HCT116 (cell line): ENCODE measurements at regions not wholly inside any gene's neighbourhood (a gene's known extent, or its start where the extent isn't known, plus 50 kb on each side); places are given as distances from the start of the nearest gene placed in this dataset.

ENCODE experiments used
- ATAC-seq: fragments of 200-7000 bp; cut with Tn5 transposase; 2 replicates; pipeline ENCODE4 v1.9.1; 2020; ENCODE audit warnings: mild to moderate bottlenecking, moderate library complexity
- BruUV-seq: library from RNA; stranded (reverse); fragments of 400-500 nt; replicated peaks from 2 replicates; lab custom pipeline; 2021; lab: Mats Ljungman, UMichigan
- CTCF ChIA-PET: fragments of 300-600 bp; sonication (Branson Sonifier 250); formaldehyde crosslinking; loops from one replicate; lab custom pipeline; 2021; ENCODE audit warnings: antibody characterized with exemption; lab: Charles Lee
- POLR2A ChIA-PET: fragments of 300-600, 350-600 bp; sonication (Branson Sonifier 250); formaldehyde crosslinking; loops from one replicate; lab custom pipeline; 2021; ENCODE audit warnings: antibody characterized with exemption; lab: Charles Lee
- RAD21 ChIA-PET, 2 experiments: fragments of 300-600 bp; sonication (Branson Sonifier 250); formaldehyde crosslinking; loops; one replicate each; lab custom pipeline; 2023; ENCODE audit warnings: low total read pairs in 2 of 2; ENCODE audit not compliant: uncharacterized antibody in 2 of 2, unreplicated experiment in 2 of 2, low non-redundant PET in 1 of 2; lab: Charles Lee
- DNase-seq: peaks from one replicate; pipeline ENCODE4 v3.0.0-alpha.2; 2010; ENCODE audit warnings: low read depth, low spot score
- H2AFZ ChIP-seq: fragments of 200-600 bp; shearing (Covaris generic), sonication (generic); 2 replicates; pipeline ENCODE4 v1.6.1; 2017; ENCODE audit warnings: low read depth, mixed run types, mixed read lengths, antibody characterized with exemption, low read length; ENCODE audit not compliant: poor library complexity, severe bottlenecking
- H3K27ac ChIP-seq: 2 replicates; pipeline ENCODE4 v1.5.1; 2012; ENCODE audit warnings: low read depth, low read length
- H3K27me3 ChIP-seq: fragments of 200-600 bp; sonication (generic); 2 replicates; pipeline ENCODE4 v1.6.1; 2016; ENCODE audit warnings: mixed run types, low read length, mixed read lengths; ENCODE audit not compliant: insufficient read depth
- H3K36me3 ChIP-seq, 2 experiments: fragments of 200-500 bp in 1 of 2; fragments of 200-600 bp in 1 of 2; sonication (Bioruptor generic) in 1 of 2; sonication (generic) in 1 of 2; 2 replicates each; pipeline versions ENCODE4 v1.5.1 to v1.6.1; 2014 to 2016; ENCODE audit warnings: low read length in 2 of 2, inconsistent platforms in 1 of 2, mixed read lengths in 1 of 2, mixed run types in 1 of 2; ENCODE audit not compliant: insufficient read depth in 2 of 2, control insufficient read depth in 1 of 2
- H3K4me1 ChIP-seq, 2 experiments: fragments of 200-600 bp in 1 of 2; sonication (generic) in 1 of 2; 2 replicates each; pipeline versions ENCODE4 v1.5.1 to v1.6.1; 2012 to 2017; ENCODE audit warnings: low read length in 2 of 2, inconsistent platforms in 1 of 2, mild to moderate bottlenecking in 1 of 2, mixed read lengths in 1 of 2, mixed run types in 1 of 2, moderate library complexity in 1 of 2; ENCODE audit not compliant: insufficient read depth in 2 of 2, control insufficient read depth in 1 of 2
- H3K4me2 ChIP-seq: fragments of 200-600 bp; sonication (generic); 2 replicates; pipeline ENCODE4 v1.6.1; 2017; ENCODE audit warnings: mixed run types, low read length, mixed read lengths
- H3K4me3 ChIP-seq, 2 experiments: fragments of 200-600 bp in 1 of 2; sonication (generic) in 1 of 2; replicated peaks in 1 of 2; 2 replicates each; pipeline ENCODE4 v1.5.1; 2011 to 2016; ENCODE audit warnings: low read length in 2 of 2, control low read depth in 1 of 2, low read depth in 1 of 2, mild to moderate bottlenecking in 1 of 2, mixed read lengths in 1 of 2, mixed run types in 1 of 2
- H3K79me2 ChIP-seq: fragments of 200-600 bp; sonication (generic); 2 replicates; pipeline ENCODE4 v1.6.1; 2017; ENCODE audit warnings: mild to moderate bottlenecking, mixed run types, low read length, moderate library complexity, mixed read lengths; ENCODE audit not compliant: insufficient read depth
- H3K9ac ChIP-seq: fragments of 200-600 bp; sonication (generic); 2 replicates; pipeline ENCODE4 v1.6.1; 2016; ENCODE audit warnings: low read length, mixed read lengths
- H3K9me2 ChIP-seq: fragments of 200-600 bp; sonication (generic), shearing (Covaris generic); 2 replicates; pipeline ENCODE4 v1.6.1; 2017; ENCODE audit warnings: mixed run types, mild to moderate bottlenecking, moderate library complexity; ENCODE audit not compliant: insufficient read depth
- H3K9me3 ChIP-seq, 2 experiments: fragments of 200-500 bp in 1 of 2; fragments of 200-600 bp in 1 of 2; sonication (Bioruptor generic) in 1 of 2; sonication (generic) in 1 of 2; 2 replicates each; pipeline ENCODE4 v1.6.1; 2014 to 2017; ENCODE audit warnings: low read length in 2 of 2, mixed read lengths in 2 of 2, inconsistent platforms in 1 of 2, low read depth in 1 of 2, mild to moderate bottlenecking in 1 of 2, mixed run types in 1 of 2, moderate library complexity in 1 of 2; ENCODE audit not compliant: control insufficient read depth in 1 of 2, insufficient read depth in 1 of 2
- H4K20me1 ChIP-seq: fragments of 200-600 bp; sonication (generic), shearing (Covaris generic); 2 replicates; pipeline ENCODE4 v1.6.1; 2017; ENCODE audit warnings: mixed run types, mild to moderate bottlenecking, moderate library complexity; ENCODE audit not compliant: insufficient read depth
- CBX3 ChIP-seq: IDR thresholded peaks from 2 replicates; pipeline ENCODE4 v1.6.1; 2012; ENCODE audit warnings: low read depth
- CEBPB ChIP-seq: IDR thresholded peaks from 2 replicates; pipeline ENCODE4 v1.6.1; 2012; ENCODE audit warnings: low read depth
- EGR1 ChIP-seq: IDR thresholded peaks from 2 replicates; pipeline ENCODE4 v1.6.1; 2012; ENCODE audit warnings: low read depth
- ELF1 ChIP-seq: IDR thresholded peaks from 2 replicates; pipeline ENCODE4 v1.6.1; 2012; ENCODE audit warnings: low read depth, borderline replicate concordance
- SP1 ChIP-seq: IDR thresholded peaks from 2 replicates; pipeline ENCODE4 v1.6.1; 2012; ENCODE audit warnings: low read depth
- SRF ChIP-seq: IDR thresholded peaks from 2 replicates; pipeline ENCODE4 v1.6.1; 2012; ENCODE audit warnings: low read depth
- intact Hi-C: fragments of 100-400 bp; cut with micrococcal nuclease; formaldehyde crosslinking; loops from 2 replicates; pipeline ENCODE4 v1.10.0; 2022
- TF ChIP-seq, protein P1 (sequence below), 3 experiments: fragments of 200-600 bp in 1 of 3; sonication (generic) in 1 of 3; IDR thresholded peaks in 2 of 3; conservative IDR thresholded peaks in 1 of 3; 2 replicates each; pipeline ENCODE4 v1.5.1; 2012 to 2017; ENCODE audit warnings: low read depth in 2 of 3, low read length in 2 of 3, antibody characterized with exemption in 1 of 3, borderline replicate concordance in 1 of 3, control low read depth in 1 of 3, mild to moderate bottlenecking in 1 of 3, mixed read lengths in 1 of 3, mixed run types in 1 of 3, moderate library complexity in 1 of 3; ENCODE audit not compliant: insufficient read depth in 1 of 3
- TF ChIP-seq, protein P2 (sequence below): IDR thresholded peaks from 2 replicates; pipeline ENCODE4 v1.6.1; 2012; ENCODE audit warnings: low read depth
- TF ChIP-seq, protein P3 (sequence below): IDR thresholded peaks from 2 replicates; pipeline ENCODE4 v1.6.1; 2011; ENCODE audit warnings: mild to moderate bottlenecking, low read length, moderate library complexity; ENCODE audit not compliant: insufficient replicate concordance; ENCODE audit errors: extremely low read depth

DNA sequence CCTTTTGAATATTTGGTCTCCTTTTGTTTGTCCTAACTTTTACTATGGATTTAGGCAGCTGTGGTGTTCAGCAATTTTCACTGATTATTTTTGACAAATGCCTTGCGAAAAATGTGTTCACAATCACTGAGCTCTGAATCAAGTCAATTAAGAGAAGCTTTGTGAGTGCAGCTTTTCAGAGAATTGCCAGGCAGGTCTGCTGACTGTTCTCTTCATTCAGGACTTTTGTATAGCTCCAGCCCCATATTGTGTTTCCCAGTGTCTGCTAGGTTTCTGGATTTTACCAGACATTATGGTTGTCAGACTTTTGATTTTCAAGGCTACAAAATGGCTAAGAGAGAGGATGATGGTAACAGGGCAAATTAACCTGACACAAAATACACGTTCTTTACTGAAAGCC, 1055.9 kb downstream of the CDH18 start:
- Histone ChIP-seq H3K36me3 (no peaks in the 10 kb centered on the region), H3K27ac (no peak overlapping the region), H3K9me3 (peaks cover 3 to 12% of the 10 kb centered on the region in 2 experiments; a peak in 2 of 4 replicates), H3K4me3 (no peak overlapping the region), H3K27me3 (no peaks in the 10 kb centered on the region), H3K79me2 (no peaks in the 10 kb centered on the region), H4K20me1 (no peaks in the 10 kb centered on the region), H3K9ac (no peak overlapping the region), H2AFZ (no peak overlapping the region), H3K9me2 (no peaks in the 10 kb centered on the region), H3K4me1 (no peaks in the 10 kb centered on the region), H3K4me2 (no peak overlapping the region)
- POLR2A ChIA-PET: no interaction called here
- TF ChIP-seq, protein P1, sequence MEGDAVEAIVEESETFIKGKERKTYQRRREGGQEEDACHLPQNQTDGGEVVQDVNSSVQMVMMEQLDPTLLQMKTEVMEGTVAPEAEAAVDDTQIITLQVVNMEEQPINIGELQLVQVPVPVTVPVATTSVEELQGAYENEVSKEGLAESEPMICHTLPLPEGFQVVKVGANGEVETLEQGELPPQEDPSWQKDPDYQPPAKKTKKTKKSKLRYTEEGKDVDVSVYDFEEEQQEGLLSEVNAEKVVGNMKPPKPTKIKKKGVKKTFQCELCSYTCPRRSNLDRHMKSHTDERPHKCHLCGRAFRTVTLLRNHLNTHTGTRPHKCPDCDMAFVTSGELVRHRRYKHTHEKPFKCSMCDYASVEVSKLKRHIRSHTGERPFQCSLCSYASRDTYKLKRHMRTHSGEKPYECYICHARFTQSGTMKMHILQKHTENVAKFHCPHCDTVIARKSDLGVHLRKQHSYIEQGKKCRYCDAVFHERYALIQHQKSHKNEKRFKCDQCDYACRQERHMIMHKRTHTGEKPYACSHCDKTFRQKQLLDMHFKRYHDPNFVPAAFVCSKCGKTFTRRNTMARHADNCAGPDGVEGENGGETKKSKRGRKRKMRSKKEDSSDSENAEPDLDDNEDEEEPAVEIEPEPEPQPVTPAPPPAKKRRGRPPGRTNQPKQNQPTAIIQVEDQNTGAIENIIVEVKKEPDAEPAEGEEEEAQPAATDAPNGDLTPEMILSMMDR (IDR thresholded peaks at IDR 0.05 in 2 of 3, conservative IDR thresholded peaks at IDR 0.05 in 1 of 3; ENCODE audit: borderline replicate concordance in 1 of 3, insufficient read depth in 1 of 3, low read depth in 2 of 3, low read length in 2 of 3): no peak
- TF ChIP-seq EGR1 (no peak), CBX3 (no peak), SP1 (no peak), ELF1 (no peak), SRF (no peak), CEBPB (no peak)
- TF ChIP-seq, protein P2, sequence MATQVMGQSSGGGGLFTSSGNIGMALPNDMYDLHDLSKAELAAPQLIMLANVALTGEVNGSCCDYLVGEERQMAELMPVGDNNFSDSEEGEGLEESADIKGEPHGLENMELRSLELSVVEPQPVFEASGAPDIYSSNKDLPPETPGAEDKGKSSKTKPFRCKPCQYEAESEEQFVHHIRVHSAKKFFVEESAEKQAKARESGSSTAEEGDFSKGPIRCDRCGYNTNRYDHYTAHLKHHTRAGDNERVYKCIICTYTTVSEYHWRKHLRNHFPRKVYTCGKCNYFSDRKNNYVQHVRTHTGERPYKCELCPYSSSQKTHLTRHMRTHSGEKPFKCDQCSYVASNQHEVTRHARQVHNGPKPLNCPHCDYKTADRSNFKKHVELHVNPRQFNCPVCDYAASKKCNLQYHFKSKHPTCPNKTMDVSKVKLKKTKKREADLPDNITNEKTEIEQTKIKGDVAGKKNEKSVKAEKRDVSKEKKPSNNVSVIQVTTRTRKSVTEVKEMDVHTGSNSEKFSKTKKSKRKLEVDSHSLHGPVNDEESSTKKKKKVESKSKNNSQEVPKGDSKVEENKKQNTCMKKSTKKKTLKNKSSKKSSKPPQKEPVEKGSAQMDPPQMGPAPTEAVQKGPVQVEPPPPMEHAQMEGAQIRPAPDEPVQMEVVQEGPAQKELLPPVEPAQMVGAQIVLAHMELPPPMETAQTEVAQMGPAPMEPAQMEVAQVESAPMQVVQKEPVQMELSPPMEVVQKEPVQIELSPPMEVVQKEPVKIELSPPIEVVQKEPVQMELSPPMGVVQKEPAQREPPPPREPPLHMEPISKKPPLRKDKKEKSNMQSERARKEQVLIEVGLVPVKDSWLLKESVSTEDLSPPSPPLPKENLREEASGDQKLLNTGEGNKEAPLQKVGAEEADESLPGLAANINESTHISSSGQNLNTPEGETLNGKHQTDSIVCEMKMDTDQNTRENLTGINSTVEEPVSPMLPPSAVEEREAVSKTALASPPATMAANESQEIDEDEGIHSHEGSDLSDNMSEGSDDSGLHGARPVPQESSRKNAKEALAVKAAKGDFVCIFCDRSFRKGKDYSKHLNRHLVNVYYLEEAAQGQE: no peak
- TF ChIP-seq, protein P3, sequence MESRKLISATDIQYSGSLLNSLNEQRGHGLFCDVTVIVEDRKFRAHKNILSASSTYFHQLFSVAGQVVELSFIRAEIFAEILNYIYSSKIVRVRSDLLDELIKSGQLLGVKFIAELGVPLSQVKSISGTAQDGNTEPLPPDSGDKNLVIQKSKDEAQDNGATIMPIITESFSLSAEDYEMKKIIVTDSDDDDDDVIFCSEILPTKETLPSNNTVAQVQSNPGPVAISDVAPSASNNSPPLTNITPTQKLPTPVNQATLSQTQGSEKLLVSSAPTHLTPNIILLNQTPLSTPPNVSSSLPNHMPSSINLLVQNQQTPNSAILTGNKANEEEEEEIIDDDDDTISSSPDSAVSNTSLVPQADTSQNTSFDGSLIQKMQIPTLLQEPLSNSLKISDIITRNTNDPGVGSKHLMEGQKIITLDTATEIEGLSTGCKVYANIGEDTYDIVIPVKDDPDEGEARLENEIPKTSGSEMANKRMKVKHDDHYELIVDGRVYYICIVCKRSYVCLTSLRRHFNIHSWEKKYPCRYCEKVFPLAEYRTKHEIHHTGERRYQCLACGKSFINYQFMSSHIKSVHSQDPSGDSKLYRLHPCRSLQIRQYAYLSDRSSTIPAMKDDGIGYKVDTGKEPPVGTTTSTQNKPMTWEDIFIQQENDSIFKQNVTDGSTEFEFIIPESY: no peak
- ATAC-seq (no peak), DNase-seq (no peak)
- CTCF ChIA-PET: no interaction called here
- RAD21 ChIA-PET: no interaction called here
- no TSS peak for BruUV-seq
- intact Hi-C loops: no loop called here
